Colonic mucosa (tissue), 4 donors: ENCODE measurements at regions not wholly inside any gene's neighbourhood (a gene's known extent, or its start where the extent isn't known, plus 50 kb on each side); places are given as distances from the start of the nearest gene placed in this dataset.
"Not testable (repeated sequence)": the region's sequence is repeated elsewhere in the genome, so short reads cannot be mapped to it uniquely, and the experiment has no call there.

Source experiments
- DNase-seq: peaks from one replicate; pipeline ENCODE4 v3.0.0-alpha.2; 2020
- H3K27ac ChIP-seq: fragments of 200-600 bp; one replicate; pipeline ENCODE4 v1.8.0; 2021
- H3K27me3 ChIP-seq: fragments of 200-600 bp; one replicate; pipeline ENCODE4 v1.8.0; 2021
- H3K36me3 ChIP-seq: fragments of 200-600 bp; one replicate; pipeline ENCODE4 v1.8.0; 2021
- H3K4me1 ChIP-seq: fragments of 200-600 bp; one replicate; pipeline ENCODE4 v1.8.0; 2021; ENCODE audit warnings: mild to moderate bottlenecking
- H3K4me3 ChIP-seq: fragments of 200-600 bp; one replicate; pipeline ENCODE4 v1.8.0; 2021
- H3K9ac ChIP-seq, 2 donors: one replicate each; pipeline ENCODE4 v1.7.0; 2013; ENCODE audit warnings: control low read depth in 2 of 2, low read depth in 2 of 2, low read length in 2 of 2
- H3K9me3 ChIP-seq: fragments of 200-600 bp; one replicate; pipeline ENCODE4 v1.8.0; 2021
- intact Hi-C: fragments of 100-400 bp; cut with DNase I; formaldehyde crosslinking; loops from one replicate; pipeline ENCODE4 v1.14.1; 2022
- TF ChIP-seq, protein P1 (sequence below): fragments of 200-600 bp; IDR thresholded peaks from one replicate; pipeline ENCODE4 v1.8.0; 2022; ENCODE audit warnings: antibody characterized with exemption, mild to moderate bottlenecking
- donor health status: healthy.
- donor health status: DM: no; HTN: no; CAD: no.
- donor health status: DM: no; HTN: no; CAD: no.

- DNase-seq = no peak
- Histone ChIP-seq H3K36me3 (no peaks in the 10 kb centered on the region), H3K9me3 (no peaks in the 10 kb centered on the region), H3K9ac (no peak overlapping the region), H3K4me3 (no peak overlapping the region), H3K27me3 (no peaks in the 10 kb centered on the region), H3K27ac (no peak overlapping the region), H3K4me1 (no peaks in the 10 kb centered on the region)
- intact Hi-C loops = no loop called here
- TF ChIP-seq, protein P1, sequence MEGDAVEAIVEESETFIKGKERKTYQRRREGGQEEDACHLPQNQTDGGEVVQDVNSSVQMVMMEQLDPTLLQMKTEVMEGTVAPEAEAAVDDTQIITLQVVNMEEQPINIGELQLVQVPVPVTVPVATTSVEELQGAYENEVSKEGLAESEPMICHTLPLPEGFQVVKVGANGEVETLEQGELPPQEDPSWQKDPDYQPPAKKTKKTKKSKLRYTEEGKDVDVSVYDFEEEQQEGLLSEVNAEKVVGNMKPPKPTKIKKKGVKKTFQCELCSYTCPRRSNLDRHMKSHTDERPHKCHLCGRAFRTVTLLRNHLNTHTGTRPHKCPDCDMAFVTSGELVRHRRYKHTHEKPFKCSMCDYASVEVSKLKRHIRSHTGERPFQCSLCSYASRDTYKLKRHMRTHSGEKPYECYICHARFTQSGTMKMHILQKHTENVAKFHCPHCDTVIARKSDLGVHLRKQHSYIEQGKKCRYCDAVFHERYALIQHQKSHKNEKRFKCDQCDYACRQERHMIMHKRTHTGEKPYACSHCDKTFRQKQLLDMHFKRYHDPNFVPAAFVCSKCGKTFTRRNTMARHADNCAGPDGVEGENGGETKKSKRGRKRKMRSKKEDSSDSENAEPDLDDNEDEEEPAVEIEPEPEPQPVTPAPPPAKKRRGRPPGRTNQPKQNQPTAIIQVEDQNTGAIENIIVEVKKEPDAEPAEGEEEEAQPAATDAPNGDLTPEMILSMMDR = no peak
Observed at GRCh38 chr20:55095745-55096400, 620.5 kb downstream of the DOK5 start.

GRCh38 chr20:55094353-55094861 is 619.0 kb downstream of the DOK5 start:
- no peak for DNase-seq
- intact Hi-C loops = no loop called here
- Histone ChIP-seq H3K9ac (no peak overlapping the region), H3K9me3 (no peaks in the 10 kb centered on the region), H3K36me3 (no peaks in the 10 kb centered on the region), H3K27ac (no peak overlapping the region), H3K4me3 (no peak overlapping the region), H3K4me1 (no peaks in the 10 kb centered on the region), H3K27me3 (no peaks in the 10 kb centered on the region)
- TF ChIP-seq, protein P1 = no peak

DNA sequence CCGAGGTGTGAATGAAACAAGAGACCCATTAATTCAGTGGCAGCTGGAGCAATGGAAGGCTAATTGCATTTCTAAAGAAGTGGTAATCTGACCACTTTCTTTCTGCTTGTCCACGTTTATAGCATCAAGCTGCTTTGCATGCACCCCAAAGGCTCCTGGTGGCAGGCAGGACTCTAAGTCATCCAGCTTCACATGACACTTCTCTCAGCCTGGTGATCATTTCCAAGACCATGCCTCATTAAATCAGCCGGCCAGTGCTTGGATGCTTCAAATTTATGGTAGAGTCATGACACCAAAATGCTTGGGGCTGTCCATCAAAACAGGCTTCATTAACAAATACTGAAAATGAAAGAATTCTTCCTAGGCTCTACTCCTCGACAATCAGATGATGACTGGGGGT is 614.9 kb downstream of the DOK5 start:
- H3K27me3 ChIP-seq = no peaks in the 10 kb centered on the region
- H3K9me3 ChIP-seq = no peaks in the 10 kb centered on the region
- H3K27ac ChIP-seq = no peak overlapping the region
- no peaks in the 10 kb centered on the region for H3K36me3 ChIP-seq
- no peak overlapping the region for H3K9ac ChIP-seq
- no peak overlapping the region for H3K4me3 ChIP-seq
- intact Hi-C loops = no loop called here
- no peak for DNase-seq
- TF ChIP-seq, protein P1 = no peak
- H3K4me1 ChIP-seq = no peaks in the 10 kb centered on the region

- Histone ChIP-seq H3K9ac (no peak overlapping the region), H3K36me3 (no peaks in the 10 kb centered on the region), H3K27ac (no peak overlapping the region), H3K4me1 (no peaks in the 10 kb centered on the region), H3K4me3 (no peak overlapping the region), H3K27me3 (no peaks in the 10 kb centered on the region), H3K9me3 (no peaks in the 10 kb centered on the region)
- no peak for DNase-seq
- TF ChIP-seq, protein P1 = no peak
- intact Hi-C loops = no loop called here
Observed at GRCh38 chr20:55086421-55086820, 611.0 kb downstream of the DOK5 start.

DNA sequence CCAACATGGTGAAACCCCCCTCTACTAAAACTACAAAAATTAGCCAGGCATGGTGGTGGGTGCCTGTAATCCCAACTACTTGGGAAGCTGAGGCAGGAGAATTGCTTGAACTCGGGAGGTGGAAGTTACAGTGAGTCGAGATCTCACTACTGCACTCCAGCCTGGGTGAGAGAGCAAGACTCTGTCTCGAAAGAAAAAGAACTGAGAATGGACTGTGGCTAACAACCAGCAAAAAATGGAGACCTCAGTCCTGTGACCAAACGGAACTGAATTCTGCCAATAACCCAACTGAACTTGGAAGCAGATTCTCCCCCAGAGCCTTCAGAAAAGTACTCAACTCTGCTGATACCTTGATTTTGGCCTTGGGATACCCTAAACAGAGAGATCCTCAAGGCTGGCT is 604.5 kb downstream of the DOK5 start:
- intact Hi-C loops = no loop called here
- H3K9ac ChIP-seq = no peak overlapping the region
- no peaks in the 10 kb centered on the region for H3K4me1 ChIP-seq
- TF ChIP-seq, protein P1 = no peak
- no peaks in the 10 kb centered on the region for H3K27me3 ChIP-seq
- H3K9me3 ChIP-seq = no peaks in the 10 kb centered on the region
- no peak for DNase-seq
- no peaks in the 10 kb centered on the region for H3K36me3 ChIP-seq
- no peak overlapping the region for H3K27ac ChIP-seq
- H3K4me3 ChIP-seq = no peak overlapping the region

GRCh38 chr20:55074266-55074840 is 599.0 kb downstream of the DOK5 start:
- H3K27me3 ChIP-seq, H3K27ac ChIP-seq, DNase-seq, H3K9ac ChIP-seq, H3K4me3 ChIP-seq, H3K36me3 ChIP-seq, H3K4me1 ChIP-seq, H3K9me3 ChIP-seq, intact Hi-C loops: not testable (repeated sequence)
